ENCODE measurements at regions not wholly inside any gene's neighbourhood (a gene's known extent, or its start where the extent isn't known, plus 50 kb on each side); places are given as distances from the start of the nearest gene placed in this dataset.

DNA sequence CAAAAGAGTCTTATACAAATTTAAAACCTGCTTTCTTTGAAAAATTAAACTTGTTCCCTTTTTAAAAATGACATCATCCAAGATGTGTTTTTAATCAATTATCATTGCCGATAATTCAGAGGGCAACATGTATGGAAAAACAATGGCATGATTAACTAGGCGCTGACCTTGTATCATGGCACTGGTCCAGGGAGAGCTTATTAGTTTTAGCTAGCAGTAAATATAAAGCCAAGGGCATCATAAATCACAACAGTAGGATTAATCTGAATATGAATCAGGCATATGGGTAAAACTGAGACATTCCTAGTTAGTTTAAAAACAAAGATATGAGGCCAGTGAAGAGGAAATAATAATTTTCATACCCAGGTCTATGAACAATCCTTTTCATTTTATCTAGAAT lies 374.0 kb downstream of the HDGFL1 start:
- POLR2A ChIA-PET: no interaction called here
- Histone ChIP-seq H3K36me3 (ENCODE audit: control insufficient read depth in 1 of 2, insufficient read depth in 2 of 2, low read length in 2 of 2) (no peaks in the 10 kb centered on the region), H3K27ac (ENCODE audit: low read depth, low read length) (no peak overlapping the region), H3K9me2 (ENCODE audit: insufficient read depth) (no peaks in the 10 kb centered on the region), H3K4me2 (ENCODE audit: low read length) (no peak overlapping the region), H4K20me1 (ENCODE audit: insufficient read depth) (no peaks in the 10 kb centered on the region), H3K27me3 (ENCODE audit: insufficient read depth, low read length) (no peaks in the 10 kb centered on the region), H3K9me3 (ENCODE audit: control insufficient read depth in 1 of 2, insufficient read depth in 1 of 2, low read depth in 1 of 2, low read length in 2 of 2) (no peaks in the 10 kb centered on the region; a peak in 2 of 4 replicates), H3K79me2 (ENCODE audit: insufficient read depth, low read length) (no peaks in the 10 kb centered on the region), H3K4me3 (replicated peaks in 1 of 2; ENCODE audit: low read depth in 1 of 2, low read length in 2 of 2) (no peak overlapping the region), H3K9ac (ENCODE audit: low read length) (no peak overlapping the region), H3K4me1 (ENCODE audit: control insufficient read depth in 1 of 2, insufficient read depth in 2 of 2, low read length in 2 of 2) (no peaks in the 10 kb centered on the region), H2AFZ (ENCODE audit: low read depth, low read length, poor library complexity, severe bottlenecking) (no peak overlapping the region)
- RAD21 ChIA-PET (ENCODE audit: low non-redundant PET in 1 of 2, low total read pairs in 2 of 2, uncharacterized antibody in 2 of 2, unreplicated experiment in 2 of 2): no interaction called here
- DNase-seq (ENCODE audit: low read depth, low spot score) (no peak), ATAC-seq (no peak)
- no TSS peak for BruUV-seq (replicated peaks)
- TF ChIP-seq, protein P1, sequence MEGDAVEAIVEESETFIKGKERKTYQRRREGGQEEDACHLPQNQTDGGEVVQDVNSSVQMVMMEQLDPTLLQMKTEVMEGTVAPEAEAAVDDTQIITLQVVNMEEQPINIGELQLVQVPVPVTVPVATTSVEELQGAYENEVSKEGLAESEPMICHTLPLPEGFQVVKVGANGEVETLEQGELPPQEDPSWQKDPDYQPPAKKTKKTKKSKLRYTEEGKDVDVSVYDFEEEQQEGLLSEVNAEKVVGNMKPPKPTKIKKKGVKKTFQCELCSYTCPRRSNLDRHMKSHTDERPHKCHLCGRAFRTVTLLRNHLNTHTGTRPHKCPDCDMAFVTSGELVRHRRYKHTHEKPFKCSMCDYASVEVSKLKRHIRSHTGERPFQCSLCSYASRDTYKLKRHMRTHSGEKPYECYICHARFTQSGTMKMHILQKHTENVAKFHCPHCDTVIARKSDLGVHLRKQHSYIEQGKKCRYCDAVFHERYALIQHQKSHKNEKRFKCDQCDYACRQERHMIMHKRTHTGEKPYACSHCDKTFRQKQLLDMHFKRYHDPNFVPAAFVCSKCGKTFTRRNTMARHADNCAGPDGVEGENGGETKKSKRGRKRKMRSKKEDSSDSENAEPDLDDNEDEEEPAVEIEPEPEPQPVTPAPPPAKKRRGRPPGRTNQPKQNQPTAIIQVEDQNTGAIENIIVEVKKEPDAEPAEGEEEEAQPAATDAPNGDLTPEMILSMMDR (IDR thresholded peaks at IDR 0.05 in 2 of 3, conservative IDR thresholded peaks at IDR 0.05 in 1 of 3; ENCODE audit: borderline replicate concordance in 1 of 3, insufficient read depth in 1 of 3, low read depth in 2 of 3, low read length in 2 of 3): no peak
- TF ChIP-seq YY1 (IDR thresholded peaks at IDR 0.05; ENCODE audit: extremely low read depth, insufficient replicate concordance, low read depth, low read length): no peak
- TF ChIP-seq SP1 (IDR thresholded peaks at IDR 0.05; ENCODE audit: low read depth): no peak
- CTCF ChIA-PET: no interaction called here
- intact Hi-C loops (cut with micrococcal nuclease): no loop called here

DNA sequence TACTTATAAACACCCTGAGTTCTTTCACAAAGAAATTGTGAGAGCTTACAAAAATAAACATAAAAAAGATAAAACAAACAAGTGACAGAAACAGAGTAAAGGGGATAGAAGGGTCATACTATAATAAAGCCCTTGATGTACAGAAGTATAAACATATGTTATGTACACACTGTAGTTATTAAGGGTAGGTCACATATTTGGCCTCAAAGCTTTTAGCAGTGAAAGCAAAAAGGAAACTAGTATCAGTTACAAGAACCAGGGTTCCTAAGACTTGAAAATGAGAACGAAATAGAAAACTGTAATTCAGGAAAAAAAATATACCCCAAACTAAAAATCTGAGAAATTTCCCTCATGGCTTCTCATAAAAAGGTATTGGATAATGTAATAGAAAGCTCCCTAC lies 380.6 kb downstream of the HDGFL1 start:
- POLR2A ChIA-PET: no interaction called here
- H3K9ac ChIP-seq (ENCODE audit: low read length): no peak overlapping the region
- TF ChIP-seq FOSL1 (IDR thresholded peaks at IDR 0.05; ENCODE audit: low read depth) (no peak), YY1 (IDR thresholded peaks at IDR 0.05; ENCODE audit: extremely low read depth, insufficient replicate concordance, low read depth, low read length) (no peak), POLR2AphosphoS5 (IDR thresholded peaks at IDR 0.05; ENCODE audit: low read depth, low read length) (no peak), ZNF274 (IDR thresholded peaks at IDR 0.05; ENCODE audit: low read depth, low read length) (no peak), SRF (IDR thresholded peaks at IDR 0.05; ENCODE audit: low read depth) (no peak), ZFX (IDR thresholded peaks at IDR 0.05) (no peak), EGR1 (IDR thresholded peaks at IDR 0.05; ENCODE audit: low read depth) (no peak), RAD21 (IDR thresholded peaks at IDR 0.05; ENCODE audit: low read depth) (no peak), TCF7L2 (IDR thresholded peaks at IDR 0.05; ENCODE audit: borderline replicate concordance, extremely low read depth, insufficient read depth, insufficient read length) (no peak), POLR2A (IDR thresholded peaks at IDR 0.05; ENCODE audit: borderline replicate concordance, extremely low read depth, insufficient read depth, insufficient read length) (no peak)
- TF ChIP-seq, protein P1 (IDR thresholded peaks at IDR 0.05 in 2 of 3, conservative IDR thresholded peaks at IDR 0.05 in 1 of 3; ENCODE audit: borderline replicate concordance in 1 of 3, insufficient read depth in 1 of 3, low read depth in 2 of 3, low read length in 2 of 3): no peak
- TF ChIP-seq, protein P2, sequence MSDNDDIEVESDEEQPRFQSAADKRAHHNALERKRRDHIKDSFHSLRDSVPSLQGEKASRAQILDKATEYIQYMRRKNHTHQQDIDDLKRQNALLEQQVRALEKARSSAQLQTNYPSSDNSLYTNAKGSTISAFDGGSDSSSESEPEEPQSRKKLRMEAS (IDR thresholded peaks at IDR 0.05): no peak
- TF ChIP-seq, protein P3, sequence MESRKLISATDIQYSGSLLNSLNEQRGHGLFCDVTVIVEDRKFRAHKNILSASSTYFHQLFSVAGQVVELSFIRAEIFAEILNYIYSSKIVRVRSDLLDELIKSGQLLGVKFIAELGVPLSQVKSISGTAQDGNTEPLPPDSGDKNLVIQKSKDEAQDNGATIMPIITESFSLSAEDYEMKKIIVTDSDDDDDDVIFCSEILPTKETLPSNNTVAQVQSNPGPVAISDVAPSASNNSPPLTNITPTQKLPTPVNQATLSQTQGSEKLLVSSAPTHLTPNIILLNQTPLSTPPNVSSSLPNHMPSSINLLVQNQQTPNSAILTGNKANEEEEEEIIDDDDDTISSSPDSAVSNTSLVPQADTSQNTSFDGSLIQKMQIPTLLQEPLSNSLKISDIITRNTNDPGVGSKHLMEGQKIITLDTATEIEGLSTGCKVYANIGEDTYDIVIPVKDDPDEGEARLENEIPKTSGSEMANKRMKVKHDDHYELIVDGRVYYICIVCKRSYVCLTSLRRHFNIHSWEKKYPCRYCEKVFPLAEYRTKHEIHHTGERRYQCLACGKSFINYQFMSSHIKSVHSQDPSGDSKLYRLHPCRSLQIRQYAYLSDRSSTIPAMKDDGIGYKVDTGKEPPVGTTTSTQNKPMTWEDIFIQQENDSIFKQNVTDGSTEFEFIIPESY (IDR thresholded peaks at IDR 0.05; ENCODE audit: extremely low read depth, insufficient replicate concordance, low read length): no peak

More for the DNA sequence above, 380.6 kb downstream of the HDGFL1 start:
- Histone ChIP-seq H3K36me3 (ENCODE audit: control insufficient read depth in 1 of 2, insufficient read depth in 2 of 2, low read length in 2 of 2) (no peaks in the 10 kb centered on the region), H2AFZ (ENCODE audit: low read depth, low read length, poor library complexity, severe bottlenecking) (no peak overlapping the region), H3K27me3 (ENCODE audit: insufficient read depth, low read length) (no peaks in the 10 kb centered on the region), H3K4me3 (replicated peaks in 1 of 2; ENCODE audit: low read depth in 1 of 2, low read length in 2 of 2) (no peak overlapping the region), H3K4me1 (ENCODE audit: control insufficient read depth in 1 of 2, insufficient read depth in 2 of 2, low read length in 2 of 2) (no peaks in the 10 kb centered on the region), H3K9me2 (ENCODE audit: insufficient read depth) (no peaks in the 10 kb centered on the region), H3K9me3 (ENCODE audit: control insufficient read depth in 1 of 2, insufficient read depth in 1 of 2, low read depth in 1 of 2, low read length in 2 of 2) (no peaks in the 10 kb centered on the region; a peak in 1 of 4 replicates), H3K4me2 (ENCODE audit: low read length) (no peak overlapping the region), H3K27ac (ENCODE audit: low read depth, low read length) (no peak overlapping the region), H3K79me2 (ENCODE audit: insufficient read depth, low read length) (no peaks in the 10 kb centered on the region), H4K20me1 (ENCODE audit: insufficient read depth) (no peaks in the 10 kb centered on the region)
- no TSS peak for BruUV-seq (replicated peaks)
- DNase-seq (ENCODE audit: low read depth, low spot score): no peak
- RAD21 ChIA-PET (ENCODE audit: low non-redundant PET in 1 of 2, low total read pairs in 2 of 2, uncharacterized antibody in 2 of 2, unreplicated experiment in 2 of 2): no interaction called here
- CTCF ChIA-PET: no interaction called here
- ATAC-seq: no peak
- intact Hi-C loops (cut with micrococcal nuclease): no loop called here
